ENCODE measurements at regions not wholly inside any gene's neighbourhood (a gene's known extent, or its start where the extent isn't known, plus 50 kb on each side); places are given as distances from the start of the nearest gene placed in this dataset.

GRCh38 chr10:10164848-10165247 is 852.8 kb upstream of the CELF2 start:
- TF ChIP-seq CTCF (IDR thresholded peaks at IDR 0.05; ENCODE audit: low read depth, low read length, poor library complexity, severe bottlenecking) (no peak), EZH2phosphoT487 (IDR thresholded peaks at IDR 0.05; ENCODE audit: borderline replicate concordance, low read length) (no peak)

All from DOHH2 (cell line).